ENCODE measurements at regions not wholly inside any gene's neighbourhood (a gene's known extent, or its start where the extent isn't known, plus 50 kb on each side); places are given as distances from the start of the nearest gene placed in this dataset.

GRCh38 chr3:23740517-23740965, 65.2 kb upstream of the UBE2E1 start:
- peak in 1 of 2 donors; percentile 32 for DNase-seq (ENCODE audit: extremely low read depth in 1 of 2, low read depth in 1 of 2)

GRCh38 chr3:23741036-23741706, 64.6 kb upstream of the UBE2E1 start:
- no peak for DNase-seq (ENCODE audit: extremely low read depth in 1 of 2, low read depth in 1 of 2)

- DNase-seq (ENCODE audit: extremely low read depth in 1 of 2, low read depth in 1 of 2): no peak
Observed at GRCh38 chr3:23743141-23743784, 62.5 kb upstream of the UBE2E1 start.

- no peak for DNase-seq (ENCODE audit: extremely low read depth in 1 of 2, low read depth in 1 of 2)
Observed at GRCh38 chr3:23746441-23746840, 59.3 kb upstream of the UBE2E1 start.

- no peak for DNase-seq (ENCODE audit: extremely low read depth in 1 of 2, low read depth in 1 of 2)
Observed at GRCh38 chr3:23747841-23748240, 57.9 kb upstream of the UBE2E1 start.

- DNase-seq (ENCODE audit: extremely low read depth in 1 of 2, low read depth in 1 of 2): no peak
Observed at GRCh38 chr3:23748398-23749110, 57.2 kb upstream of the UBE2E1 start.

- no peak for DNase-seq (ENCODE audit: extremely low read depth in 1 of 2, low read depth in 1 of 2)
Observed at GRCh38 chr3:23749609-23750008, 56.1 kb upstream of the UBE2E1 start.

GRCh38 chr3:23750573-23751210, 55.1 kb upstream of the UBE2E1 start:
- no peak for DNase-seq (ENCODE audit: extremely low read depth in 1 of 2, low read depth in 1 of 2)

- no peak for DNase-seq (ENCODE audit: extremely low read depth in 1 of 2, low read depth in 1 of 2)
Observed at GRCh38 chr3:23751212-23751723, 54.5 kb upstream of the UBE2E1 start.

GRCh38 chr3:23752126-23752525, 53.6 kb upstream of the UBE2E1 start:
- DNase-seq (ENCODE audit: extremely low read depth in 1 of 2, low read depth in 1 of 2): no peak

- no peak for DNase-seq (ENCODE audit: extremely low read depth in 1 of 2, low read depth in 1 of 2)
Observed at GRCh38 chr3:23754215-23754614, 51.5 kb upstream of the UBE2E1 start.
